ENCODE measurements at regions not wholly inside any gene's neighbourhood (a gene's known extent, or its start where the extent isn't known, plus 50 kb on each side); places are given as distances from the start of the nearest gene placed in this dataset.

DNA sequence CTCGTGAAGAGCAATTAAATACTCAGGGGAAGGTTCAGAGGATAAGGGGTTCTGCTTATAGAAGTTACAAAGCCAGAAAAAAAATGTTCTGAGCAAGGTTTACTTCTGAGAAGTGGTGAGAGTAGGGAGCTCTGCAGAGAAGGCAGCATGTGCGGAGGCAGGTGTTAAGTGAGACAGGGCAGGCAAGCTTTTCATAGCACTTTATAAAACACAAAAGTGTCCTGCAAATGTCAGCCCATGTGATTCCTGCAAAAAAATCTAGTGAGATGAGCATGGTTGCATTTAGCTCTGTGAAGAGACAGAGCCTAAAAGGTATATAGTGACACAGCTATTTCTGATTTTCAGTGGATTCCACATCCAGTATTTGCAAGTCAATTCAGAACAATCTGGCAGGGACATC is 223.8 kb upstream of the SYT4 start:
- Histone ChIP-seq H3K4me2 (ENCODE audit: low read depth, low read length, poor library complexity, severe bottlenecking) (no peak overlapping the region), H2AFZ (ENCODE audit: low read depth, low read length, severe bottlenecking) (no peak overlapping the region), H3K4me3 (ENCODE audit: insufficient read depth, low read length, poor library complexity, severe bottlenecking) (no peak overlapping the region), H3K27ac (ENCODE audit: low read depth, low read length) (no peak overlapping the region), H3F3A (ENCODE audit: insufficient read depth) (no peaks in the 10 kb centered on the region), H3K36me3 (ENCODE audit: low read length) (no peaks in the 10 kb centered on the region), H3K27me3 (ENCODE audit: low read length) (no peaks in the 10 kb centered on the region), H3K9me2 (replicated peaks; ENCODE audit: insufficient read depth, low read length) (no peaks in the 10 kb centered on the region), H3K79me2 (ENCODE audit: insufficient read depth, low read length) (no peaks in the 10 kb centered on the region), H3K9me3 (ENCODE audit: insufficient read depth, low read length) (no peaks in the 10 kb centered on the region), H4K20me1 (ENCODE audit: low read depth, low read length) (no peaks in the 10 kb centered on the region), H3K9ac (ENCODE audit: low read length) (no peak overlapping the region)
- TF ChIP-seq EZH2phosphoT487 (conservative IDR thresholded peaks at IDR 0.05; ENCODE audit: low read length), result no peak
- TF ChIP-seq, protein P1, sequence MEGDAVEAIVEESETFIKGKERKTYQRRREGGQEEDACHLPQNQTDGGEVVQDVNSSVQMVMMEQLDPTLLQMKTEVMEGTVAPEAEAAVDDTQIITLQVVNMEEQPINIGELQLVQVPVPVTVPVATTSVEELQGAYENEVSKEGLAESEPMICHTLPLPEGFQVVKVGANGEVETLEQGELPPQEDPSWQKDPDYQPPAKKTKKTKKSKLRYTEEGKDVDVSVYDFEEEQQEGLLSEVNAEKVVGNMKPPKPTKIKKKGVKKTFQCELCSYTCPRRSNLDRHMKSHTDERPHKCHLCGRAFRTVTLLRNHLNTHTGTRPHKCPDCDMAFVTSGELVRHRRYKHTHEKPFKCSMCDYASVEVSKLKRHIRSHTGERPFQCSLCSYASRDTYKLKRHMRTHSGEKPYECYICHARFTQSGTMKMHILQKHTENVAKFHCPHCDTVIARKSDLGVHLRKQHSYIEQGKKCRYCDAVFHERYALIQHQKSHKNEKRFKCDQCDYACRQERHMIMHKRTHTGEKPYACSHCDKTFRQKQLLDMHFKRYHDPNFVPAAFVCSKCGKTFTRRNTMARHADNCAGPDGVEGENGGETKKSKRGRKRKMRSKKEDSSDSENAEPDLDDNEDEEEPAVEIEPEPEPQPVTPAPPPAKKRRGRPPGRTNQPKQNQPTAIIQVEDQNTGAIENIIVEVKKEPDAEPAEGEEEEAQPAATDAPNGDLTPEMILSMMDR (IDR thresholded peaks at IDR 0.05; ENCODE audit: insufficient read depth, low read length, poor library complexity, severe bottlenecking), result no peak

DNA sequence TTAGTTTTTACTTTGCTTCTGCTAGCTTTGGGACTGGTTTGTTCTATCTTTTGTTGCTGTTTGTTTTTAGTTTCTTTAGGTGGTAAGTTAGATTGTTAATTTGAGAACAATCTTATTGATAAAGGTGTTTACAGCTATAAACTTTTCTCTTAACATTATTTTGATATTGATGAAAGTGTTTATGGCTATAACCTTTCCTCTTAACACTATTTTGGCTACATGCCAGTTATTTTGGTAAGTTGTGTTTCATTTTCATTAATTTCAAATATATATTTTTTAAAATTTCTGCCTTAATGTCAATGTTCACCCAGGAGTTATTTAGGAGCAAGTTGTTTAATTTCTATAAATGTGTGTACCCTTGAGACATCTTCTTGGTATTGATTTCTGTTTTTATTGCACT is 229.6 kb upstream of the SYT4 start:
- no peaks in the 10 kb centered on the region for H3K79me2 ChIP-seq (ENCODE audit: insufficient read depth, low read length)
- no peak overlapping the region for H2AFZ ChIP-seq (ENCODE audit: low read depth, low read length, severe bottlenecking)
- no peaks in the 10 kb centered on the region for H4K20me1 ChIP-seq (ENCODE audit: low read depth, low read length)
- no peaks in the 10 kb centered on the region for H3F3A ChIP-seq (ENCODE audit: insufficient read depth)
- H3K9me3 ChIP-seq (ENCODE audit: insufficient read depth, low read length), result peaks cover 7% of the 10 kb centered on the region; the same call in 1 of the 2 replicates
- no peak overlapping the region for H3K9ac ChIP-seq (ENCODE audit: low read length)
- no peak overlapping the region for H3K27ac ChIP-seq (ENCODE audit: low read depth, low read length)
- H3K9me2 ChIP-seq (replicated peaks; ENCODE audit: insufficient read depth, low read length), result no peaks in the 10 kb centered on the region
- no peak overlapping the region for H3K4me3 ChIP-seq (ENCODE audit: insufficient read depth, low read length, poor library complexity, severe bottlenecking)
- H3K4me2 ChIP-seq (ENCODE audit: low read depth, low read length, poor library complexity, severe bottlenecking), result no peak overlapping the region
- no peak for TF ChIP-seq EZH2phosphoT487 (conservative IDR thresholded peaks at IDR 0.05; ENCODE audit: low read length)
- TF ChIP-seq, protein P1 (IDR thresholded peaks at IDR 0.05; ENCODE audit: insufficient read depth, low read length, poor library complexity, severe bottlenecking), result no peak
- H3K36me3 ChIP-seq (ENCODE audit: low read length), result no peaks in the 10 kb centered on the region
- no peaks in the 10 kb centered on the region for H3K27me3 ChIP-seq (ENCODE audit: low read length)

DNA sequence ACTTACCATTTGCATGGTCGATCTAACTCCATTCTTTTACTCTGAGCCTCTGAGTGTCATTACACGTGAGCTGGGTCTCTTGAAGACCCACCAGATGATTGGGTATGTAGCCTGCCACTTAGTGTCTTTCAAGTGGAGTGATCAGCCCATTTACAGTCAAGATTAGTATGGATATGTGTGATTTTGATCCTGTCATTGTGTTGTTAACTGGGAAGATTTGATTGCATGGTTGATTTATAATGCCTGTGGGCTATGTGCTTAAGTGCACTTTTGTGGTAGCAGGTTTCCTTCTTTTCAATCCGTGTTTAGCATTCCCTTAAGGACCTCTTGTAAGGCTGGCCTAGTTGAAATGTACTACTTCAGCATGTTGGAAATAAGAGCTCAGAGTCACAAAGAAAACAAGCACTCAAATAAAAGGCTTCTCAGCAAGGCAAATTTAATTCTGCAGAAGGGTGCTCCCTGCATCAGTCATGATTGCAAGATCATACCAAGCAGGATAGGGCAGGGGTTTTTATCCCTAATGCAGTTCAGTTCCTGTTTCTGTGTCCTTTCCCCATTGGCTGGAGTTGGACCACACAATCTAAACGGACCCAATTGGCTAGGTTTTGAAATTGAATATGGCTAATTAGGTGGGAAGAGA is 230.7 kb upstream of the SYT4 start:
- no peak overlapping the region for H3K4me3 ChIP-seq (ENCODE audit: insufficient read depth, low read length, poor library complexity, severe bottlenecking)
- no peaks in the 10 kb centered on the region for H3K27me3 ChIP-seq (ENCODE audit: low read length)
- H2AFZ ChIP-seq (ENCODE audit: low read depth, low read length, severe bottlenecking), result no peak overlapping the region
- no peak for TF ChIP-seq EZH2phosphoT487 (conservative IDR thresholded peaks at IDR 0.05; ENCODE audit: low read length)
- TF ChIP-seq, protein P1 (IDR thresholded peaks at IDR 0.05; ENCODE audit: insufficient read depth, low read length, poor library complexity, severe bottlenecking), result no peak
- H3K4me2 ChIP-seq (ENCODE audit: low read depth, low read length, poor library complexity, severe bottlenecking), result no peak overlapping the region
- H3K36me3 ChIP-seq (ENCODE audit: low read length), result no peaks in the 10 kb centered on the region
- no peaks in the 10 kb centered on the region for H3F3A ChIP-seq (ENCODE audit: insufficient read depth)
- H3K27ac ChIP-seq (ENCODE audit: low read depth, low read length), result no peak overlapping the region
- H3K9me3 ChIP-seq (ENCODE audit: insufficient read depth, low read length), result peaks cover 7% of the 10 kb centered on the region; the same call in 1 of the 2 replicates
- no peaks in the 10 kb centered on the region for H3K79me2 ChIP-seq (ENCODE audit: insufficient read depth, low read length)
- H3K9ac ChIP-seq (ENCODE audit: low read length), result no peak overlapping the region
- no peaks in the 10 kb centered on the region for H3K9me2 ChIP-seq (replicated peaks; ENCODE audit: insufficient read depth, low read length)
- no peaks in the 10 kb centered on the region for H4K20me1 ChIP-seq (ENCODE audit: low read depth, low read length)

Measured in SU-DHL-6 (cell line).